BLaER1 (cell line): ENCODE measurements at regions not wholly inside any gene's neighbourhood (a gene's known extent, or its start where the extent isn't known, plus 50 kb on each side); places are given as distances from the start of the nearest gene placed in this dataset.
"Not testable (repeated sequence)": the region's sequence is repeated elsewhere in the genome, so short reads cannot be mapped to it uniquely, and the experiment has no call there.

Experiments used
- H3K27ac ChIP-seq: shearing (Covaris generic); formaldehyde crosslinking; 2 replicates; pipeline ENCODE4 v1.8.1; 2022
- H3K27me3 ChIP-seq: shearing (Covaris generic); formaldehyde crosslinking; 2 replicates; pipeline ENCODE4 v1.8.1; 2022
- H3K36me3 ChIP-seq: shearing (Covaris generic); formaldehyde crosslinking; 2 replicates; pipeline ENCODE4 v1.8.1; 2022
- H3K4me1 ChIP-seq: shearing (Covaris generic); formaldehyde crosslinking; 2 replicates; pipeline ENCODE4 v1.8.1; 2022
- H3K4me2 ChIP-seq: shearing (Covaris generic); formaldehyde crosslinking; 2 replicates; pipeline ENCODE4 v1.8.1; 2022
- H3K4me3 ChIP-seq: shearing (Covaris generic); formaldehyde crosslinking; 2 replicates; pipeline ENCODE4 v1.8.1; 2022
- H3K9ac ChIP-seq: shearing (Covaris generic); formaldehyde crosslinking; 2 replicates; pipeline ENCODE4 v1.8.1; 2022
- H3K9me3 ChIP-seq: shearing (Covaris generic); formaldehyde crosslinking; 2 replicates; pipeline ENCODE4 v1.8.1; 2022
- H4K20me1 ChIP-seq: shearing (Covaris generic); formaldehyde crosslinking; 2 replicates; pipeline ENCODE4 v1.8.1; 2022
- Cebpa-rat ChIP-seq: shearing (Covaris generic); IDR thresholded peaks from 2 replicates; pipeline ENCODE4 v1.8.1; 2022

DNA sequence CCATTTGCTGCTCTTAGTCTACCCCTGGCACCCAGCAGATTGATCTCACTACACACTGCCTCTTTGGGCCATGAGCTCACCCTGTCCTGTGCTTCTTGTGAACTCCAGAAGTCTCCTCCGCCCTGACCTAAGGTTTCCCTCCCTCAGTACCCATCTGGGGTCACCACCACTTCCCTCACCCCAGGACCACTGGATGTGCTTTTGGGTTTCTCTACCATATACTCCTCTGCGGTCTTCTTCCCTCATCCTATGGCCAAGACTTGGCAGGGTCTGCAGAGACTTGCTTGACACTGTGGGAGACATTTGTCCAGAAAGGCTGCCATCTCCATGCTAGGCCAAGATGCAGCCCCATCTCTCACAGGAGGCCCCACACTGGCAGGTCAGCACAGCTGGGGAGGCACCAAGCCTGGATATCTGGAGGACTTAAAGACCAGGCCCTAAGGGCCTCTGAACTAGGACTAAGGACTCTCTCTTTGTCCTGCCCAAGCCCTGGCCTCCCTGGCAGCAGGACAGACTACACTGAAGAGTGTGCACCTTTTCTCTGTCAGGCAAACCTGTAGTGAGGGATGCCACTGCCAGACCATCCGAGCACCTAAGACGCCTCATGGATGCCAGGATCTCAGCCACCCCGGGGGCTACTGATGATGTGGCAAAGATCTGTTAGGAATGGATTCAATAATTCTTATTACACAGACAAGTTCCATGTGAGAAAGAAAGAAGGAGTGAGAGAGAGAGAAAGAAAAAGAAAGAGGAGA, 134.6 kb downstream of the ZNF467 start:
- H3K4me2 ChIP-seq, result no peak overlapping the region
- no peak overlapping the region for H3K9ac ChIP-seq
- no peak overlapping the region for H3K27ac ChIP-seq
- H4K20me1 ChIP-seq, result no peaks in the 10 kb centered on the region
- H3K9me3 ChIP-seq, result no peaks in the 10 kb centered on the region
- no peaks in the 10 kb centered on the region for H3K36me3 ChIP-seq
- no peaks in the 10 kb centered on the region for H3K27me3 ChIP-seq
- H3K4me3 ChIP-seq, result no peak overlapping the region
- no peak for TF ChIP-seq Cebpa-rat
- no peaks in the 10 kb centered on the region for H3K4me1 ChIP-seq

DNA sequence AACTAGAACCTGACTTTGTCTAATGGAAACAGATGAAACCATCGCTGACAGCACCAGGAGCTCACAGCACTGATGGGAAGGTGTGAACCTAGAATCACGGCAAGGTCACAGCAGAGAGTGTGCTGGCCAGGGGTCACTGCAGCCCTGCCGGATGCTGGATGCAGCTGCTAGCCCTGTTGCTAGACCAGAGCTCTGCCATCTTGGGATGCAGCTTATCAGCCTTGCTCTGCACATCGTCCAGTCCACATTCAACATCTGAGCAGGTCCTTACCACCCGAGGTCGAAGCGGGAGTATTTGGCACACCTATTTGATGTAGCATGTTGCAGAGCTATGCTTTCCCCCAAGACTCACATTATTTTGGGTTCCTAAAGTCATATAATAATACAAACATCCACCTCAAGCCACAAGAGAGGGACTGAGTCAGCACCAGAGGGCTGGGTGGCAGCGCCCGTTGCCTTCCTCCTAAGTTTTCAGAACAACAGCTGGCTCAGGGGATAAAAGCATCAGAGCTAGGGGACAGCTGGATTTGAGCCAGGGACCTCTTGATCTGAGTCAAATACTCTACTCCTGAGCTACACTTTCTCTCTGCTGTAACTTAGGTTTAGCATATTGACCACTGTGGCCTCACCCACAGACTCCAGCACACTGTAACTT, 135.3 kb downstream of the ZNF467 start:
- Histone ChIP-seq H3K27me3 (no peaks in the 10 kb centered on the region), H3K9ac (no peak overlapping the region), H3K36me3 (no peaks in the 10 kb centered on the region), H3K27ac (no peak overlapping the region), H3K4me3 (no peak overlapping the region), H3K4me1 (no peaks in the 10 kb centered on the region), H3K9me3 (no peaks in the 10 kb centered on the region), H4K20me1 (no peaks in the 10 kb centered on the region), H3K4me2 (no peak overlapping the region)
- no peak for TF ChIP-seq Cebpa-rat

DNA sequence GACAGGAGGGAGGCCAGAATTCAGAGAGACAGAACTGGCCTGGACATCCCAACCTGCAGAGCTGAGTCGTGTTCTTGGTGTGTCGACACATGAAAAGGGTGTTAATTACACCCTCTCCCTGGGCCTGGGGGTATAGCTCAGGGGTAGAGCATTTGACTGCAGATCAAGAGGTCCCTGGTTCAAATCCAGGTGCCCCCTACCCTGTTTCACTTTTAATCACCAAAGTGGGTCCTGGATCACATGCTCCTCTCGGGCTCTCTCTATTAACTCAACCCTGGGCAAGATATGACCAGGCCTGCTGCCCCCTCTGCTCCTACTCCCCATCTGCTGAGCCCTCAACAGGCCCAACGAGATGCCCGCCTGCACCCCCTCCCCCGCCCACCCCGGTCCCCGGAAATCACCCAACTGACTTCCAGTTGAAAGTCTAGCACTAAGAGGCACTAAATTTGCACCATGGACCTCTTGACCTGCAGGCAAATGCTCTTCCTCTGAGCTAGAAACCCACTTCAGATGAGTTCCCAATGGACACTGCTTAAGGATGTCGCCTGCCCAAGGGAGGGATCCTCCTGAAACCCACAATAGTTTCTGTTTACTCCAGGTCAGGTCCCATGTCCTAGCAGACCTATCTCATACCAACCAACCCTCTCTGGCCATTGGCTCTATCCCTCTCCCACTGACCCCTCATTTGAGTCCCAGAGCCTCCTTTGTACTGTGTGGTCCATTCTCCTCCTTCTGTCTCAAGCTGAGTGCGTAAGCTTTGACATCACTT, 137.6 kb downstream of the ZNF467 start:
- no peak for TF ChIP-seq Cebpa-rat
- Histone ChIP-seq H3K9ac (no peak overlapping the region), H3K4me1 (no peaks in the 10 kb centered on the region), H3K4me3 (no peak overlapping the region), H3K27me3 (no peaks in the 10 kb centered on the region), H3K27ac (no peak overlapping the region), H4K20me1 (no peaks in the 10 kb centered on the region), H3K4me2 (no peak overlapping the region), H3K36me3 (no peaks in the 10 kb centered on the region), H3K9me3 (no peaks in the 10 kb centered on the region)

DNA sequence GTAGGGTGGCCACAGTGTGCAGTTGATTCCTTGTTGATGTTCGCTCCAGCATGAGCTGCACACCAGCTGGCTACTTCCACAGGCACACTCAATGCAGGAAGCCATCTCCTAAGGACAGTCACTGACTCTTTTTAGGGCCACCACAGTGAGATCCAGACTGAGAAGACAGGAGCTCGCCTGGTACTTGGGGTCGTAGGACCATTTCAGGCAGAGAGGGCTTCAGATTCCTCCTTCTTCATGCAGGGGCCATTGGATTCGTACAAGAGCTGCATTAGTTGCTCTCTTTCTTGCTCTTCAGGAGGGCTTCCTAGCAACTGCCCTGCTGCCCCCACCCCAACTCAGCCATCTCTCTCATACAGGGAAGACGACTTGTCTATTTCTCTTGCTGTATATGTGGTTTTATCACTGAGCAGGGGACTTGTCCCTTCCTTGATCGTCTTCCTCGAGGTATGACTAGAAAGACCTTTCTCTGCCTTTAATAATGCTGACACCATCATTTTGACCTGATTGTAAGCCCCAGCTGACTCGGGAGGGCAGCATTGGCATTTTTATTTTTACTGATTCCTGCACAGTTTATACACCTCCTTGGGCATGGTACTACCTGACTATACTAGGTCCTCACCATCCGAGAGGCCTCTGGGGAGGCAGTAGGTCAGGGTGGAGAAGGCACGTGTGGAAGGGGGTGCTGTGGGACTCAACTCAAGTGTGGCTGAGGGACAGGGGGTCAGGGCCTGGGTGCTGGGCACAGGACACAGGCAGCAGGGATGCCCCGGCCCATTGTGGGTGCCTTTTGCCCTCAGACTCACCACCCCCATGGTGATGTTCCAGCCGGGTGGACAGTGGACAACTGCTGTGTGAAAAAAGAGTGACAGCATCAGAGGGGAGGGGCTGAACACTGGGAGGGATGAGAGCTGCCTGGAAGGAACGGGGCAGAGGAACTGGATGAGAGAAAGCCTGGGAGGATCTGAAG, 136.7 kb upstream of the ZNF746 start:
- Histone ChIP-seq H3K9ac (no peak overlapping the region), H3K4me2 (no peak overlapping the region), H4K20me1 (no peaks in the 10 kb centered on the region), H3K27ac (no peak overlapping the region), H3K9me3 (no peaks in the 10 kb centered on the region), H3K27me3 (no peaks in the 10 kb centered on the region), H3K4me1 (no peaks in the 10 kb centered on the region), H3K36me3 (no peaks in the 10 kb centered on the region), H3K4me3 (no peak overlapping the region)
- no peak for TF ChIP-seq Cebpa-rat

DNA sequence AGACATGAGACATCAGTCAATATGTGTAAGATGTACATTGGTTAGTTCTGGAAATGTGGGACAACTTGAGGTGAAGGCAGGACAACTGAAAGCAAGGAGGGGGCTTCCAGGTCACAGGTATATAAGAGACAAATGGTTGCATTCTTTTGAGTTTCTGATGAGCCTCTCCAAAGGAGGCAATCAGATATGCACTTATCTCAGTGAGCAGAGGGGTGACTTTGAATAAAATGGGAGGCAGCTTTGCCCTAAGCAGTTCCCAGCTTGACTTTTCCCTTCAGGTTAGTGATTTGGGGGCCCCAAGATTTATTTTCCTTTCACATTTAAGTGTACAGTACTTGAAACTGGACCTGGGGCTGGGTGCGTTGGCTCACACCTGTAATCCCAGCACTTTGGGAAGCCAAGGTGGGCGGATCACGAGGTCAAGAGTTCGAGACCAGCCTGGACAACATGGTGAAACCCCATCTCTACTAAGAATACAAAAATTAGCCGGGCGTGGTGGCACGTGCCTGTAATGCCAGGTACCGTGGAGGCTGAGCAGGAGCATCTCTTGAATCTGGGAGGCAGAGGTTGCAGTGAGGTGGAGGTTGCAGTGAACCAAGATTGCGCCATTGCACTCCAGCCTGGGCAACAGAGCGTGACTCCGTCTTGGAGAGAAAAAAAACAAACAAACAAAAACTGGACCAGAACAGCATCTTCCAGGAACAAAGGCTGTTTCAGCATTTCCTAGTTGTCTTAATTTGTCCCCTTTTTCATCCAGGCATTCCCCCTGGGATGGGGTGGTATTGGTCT, 130.9 kb upstream of the ZNF746 start:
- not testable (repeated sequence) for H3K9ac ChIP-seq, H3K27ac ChIP-seq, H3K36me3 ChIP-seq, H3K4me2 ChIP-seq, H3K9me3 ChIP-seq, H4K20me1 ChIP-seq, H3K27me3 ChIP-seq, H3K4me3 ChIP-seq
- H3K4me1 ChIP-seq, result peaks cover 10% of the 10 kb centered on the region

DNA sequence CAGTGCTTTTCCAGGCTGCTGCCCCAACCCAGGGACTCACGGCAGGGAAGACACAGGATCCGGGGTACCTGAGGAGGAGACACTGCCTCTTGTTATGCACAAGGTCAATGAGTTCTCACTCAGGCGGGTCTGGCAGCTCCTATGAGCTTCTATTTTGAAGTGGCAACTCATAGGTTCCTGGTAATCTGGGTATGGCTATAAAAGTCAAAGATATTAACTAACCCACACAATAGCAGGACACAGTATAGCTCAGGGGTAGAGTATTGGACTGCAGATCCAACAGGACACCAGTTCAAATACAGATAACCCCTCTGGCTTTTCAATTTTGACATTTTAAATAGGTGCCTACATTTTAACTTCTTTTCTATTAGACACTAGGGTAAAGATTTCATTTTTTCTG, 130.3 kb upstream of the ZNF746 start:
- peaks cover 17% of the 10 kb centered on the region for H3K4me1 ChIP-seq
- H3K9me3 ChIP-seq, result no peaks in the 10 kb centered on the region
- H3K4me2 ChIP-seq, result no peak overlapping the region
- H3K4me3 ChIP-seq, result no peak overlapping the region
- no peak for TF ChIP-seq Cebpa-rat
- H3K27me3 ChIP-seq, result no peaks in the 10 kb centered on the region
- peaks cover 15% of the 10 kb centered on the region for H4K20me1 ChIP-seq
- peaks cover under 1% of the 10 kb centered on the region for H3K36me3 ChIP-seq
- no peak overlapping the region for H3K9ac ChIP-seq
- no peak overlapping the region for H3K27ac ChIP-seq

DNA sequence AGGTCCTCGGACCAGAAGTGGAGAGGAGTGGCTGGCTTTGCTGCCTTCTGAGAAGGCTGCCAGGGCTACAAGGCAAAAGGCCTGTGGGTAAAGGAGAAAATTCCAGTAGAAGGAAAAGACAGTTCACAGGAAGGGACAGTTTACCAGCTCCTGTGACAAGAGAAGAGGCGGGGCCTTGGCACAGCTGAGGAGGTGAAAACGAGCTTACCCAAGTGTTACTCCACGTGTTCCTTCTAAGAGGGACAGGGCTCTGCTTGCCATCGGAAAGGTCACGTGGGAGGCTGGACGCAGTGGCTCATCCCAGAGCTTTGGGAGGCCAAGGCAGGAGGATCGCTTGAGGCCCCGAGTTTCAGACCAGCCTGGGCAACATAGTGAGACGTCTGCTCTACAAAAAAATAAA, 129.4 kb upstream of the ZNF746 start:
- H3K9ac ChIP-seq, result no peak overlapping the region
- no peaks in the 10 kb centered on the region for H3K9me3 ChIP-seq
- no peak for TF ChIP-seq Cebpa-rat
- peaks cover 26% of the 10 kb centered on the region for H3K4me1 ChIP-seq
- no peaks in the 10 kb centered on the region for H3K27me3 ChIP-seq
- H3K27ac ChIP-seq, result no peak overlapping the region
- peaks cover 25% of the 10 kb centered on the region for H4K20me1 ChIP-seq
- H3K4me2 ChIP-seq, result no peak overlapping the region
- H3K4me3 ChIP-seq, result no peak overlapping the region
- peaks cover 10% of the 10 kb centered on the region for H3K36me3 ChIP-seq

DNA sequence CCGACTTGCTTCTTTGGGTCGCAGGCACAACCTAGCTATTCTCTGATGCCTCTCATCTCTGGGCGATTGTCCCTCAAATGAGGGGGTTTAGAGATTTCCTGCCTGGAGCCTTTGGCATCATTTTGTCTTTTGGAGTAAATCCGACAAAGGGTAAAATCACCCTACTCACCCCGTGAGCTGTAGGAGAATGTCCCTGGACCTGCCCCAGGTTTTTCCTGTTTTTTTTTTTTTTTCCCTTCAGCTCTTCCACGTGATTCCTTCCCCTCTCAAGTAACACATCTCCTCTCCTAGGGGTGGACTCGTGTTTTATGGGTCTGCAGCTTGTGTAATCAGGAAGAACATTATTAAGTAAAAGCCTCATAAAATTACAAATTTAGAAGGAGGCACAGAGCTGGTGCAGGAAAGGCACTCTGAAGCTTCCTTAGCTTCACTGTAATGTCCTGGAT, 128.4 kb upstream of the ZNF746 start:
- Histone ChIP-seq H3K4me3 (no peak overlapping the region), H3K4me1 (peaks cover 28% of the 10 kb centered on the region), H3K27ac (no peak overlapping the region), H3K4me2 (no peak overlapping the region), H3K9ac (no peak overlapping the region), H3K36me3 (peaks cover 20% of the 10 kb centered on the region), H4K20me1 (peaks cover 35% of the 10 kb centered on the region), H3K9me3 (no peaks in the 10 kb centered on the region), H3K27me3 (no peaks in the 10 kb centered on the region)
- TF ChIP-seq Cebpa-rat, result no peak
